ENCODE measurements at regions not wholly inside any gene's neighbourhood (a gene's known extent, or its start where the extent isn't known, plus 50 kb on each side); places are given as distances from the start of the nearest gene placed in this dataset.

- DNase-seq = no peak
Observed at GRCh38 chr1:201589186-201589585, 50.3 kb downstream of the NAV1 start.

- DNase-seq = no peak
Observed at GRCh38 chr1:201590474-201590873, 51.5 kb downstream of the NAV1 start.

GRCh38 chr1:201591348-201591747 is 52.4 kb downstream of the NAV1 start:
- DNase-seq = no peak

GRCh38 chr1:201591981-201592380 is 53.1 kb downstream of the NAV1 start:
- no peak for DNase-seq

- DNase-seq = no peak
Observed at GRCh38 chr1:201593200-201593921, 54.4 kb downstream of the NAV1 start.

- DNase-seq = no peak
Observed at GRCh38 chr1:201594575-201595245, 55.8 kb downstream of the NAV1 start.

GRCh38 chr1:201595381-201595780 is 56.5 kb downstream of the NAV1 start:
- DNase-seq = no peak

- DNase-seq = no peak
Observed at GRCh38 chr1:201596101-201596868, 57.4 kb downstream of the NAV1 start.

- no peak for DNase-seq
Observed at GRCh38 chr1:201597551-201598230, 58.8 kb downstream of the NAV1 start.

GRCh38 chr1:201598396-201598795 is 59.5 kb downstream of the NAV1 start:
- no peak for DNase-seq

GRCh38 chr1:201598973-201599372 is 60.0 kb downstream of the NAV1 start:
- no peak for DNase-seq

GRCh38 chr1:201599548-201599947 is 60.6 kb downstream of the NAV1 start:
- no peak for DNase-seq

- DNase-seq = no peak
Observed at GRCh38 chr1:201602413-201603265, 63.7 kb downstream of the NAV1 start.

GRCh38 chr1:201603613-201604232 is 64.8 kb downstream of the NAV1 start:
- DNase-seq = no peak

- DNase-seq = no peak
Observed at GRCh38 chr1:201605385-201606010, 66.6 kb downstream of the NAV1 start.

- no peak for DNase-seq
Observed at GRCh38 chr1:201606096-201606495, 67.2 kb downstream of the NAV1 start.

GRCh38 chr1:201606623-201607022 is 67.7 kb downstream of the NAV1 start:
- DNase-seq = no peak

GRCh38 chr1:201608635-201609395 is 69.9 kb downstream of the NAV1 start:
- no peak for DNase-seq

- DNase-seq = no peak
Observed at GRCh38 chr1:201609661-201610318, 70.9 kb downstream of the NAV1 start.

GRCh38 chr1:201610858-201611257 is 71.9 kb downstream of the NAV1 start:
- DNase-seq = no peak

Data from NK-92 treated with Interleukin-12 subunit alpha and Interleukin-12 subunit beta, amount 100 ng/mL, for 24 hours (cell line).